ENCODE measurements at regions not wholly inside any gene's neighbourhood (a gene's known extent, or its start where the extent isn't known, plus 50 kb on each side); places are given as distances from the start of the nearest gene placed in this dataset.

DNA sequence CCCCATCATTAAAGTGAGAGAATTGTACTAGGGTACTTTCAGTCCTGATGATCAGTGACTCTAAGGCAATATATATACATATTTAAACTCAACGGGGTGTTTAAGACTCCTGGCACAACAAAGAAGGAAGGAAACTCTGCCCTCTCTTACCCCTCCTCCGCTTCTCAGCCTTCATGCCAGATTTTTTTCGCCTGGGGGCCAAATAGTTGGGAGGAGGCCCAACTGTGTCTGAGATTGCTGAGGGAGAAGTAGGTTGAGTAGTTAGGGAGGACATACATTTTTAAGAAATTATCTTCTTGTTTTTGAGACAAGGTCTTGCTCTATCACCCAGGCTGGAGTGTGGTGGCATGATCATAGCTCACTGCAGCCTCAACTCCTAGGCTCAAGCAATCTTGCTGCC is 127.7 kb upstream of the SHB start:
- Histone ChIP-seq H3K9me3 (no peaks in the 10 kb centered on the region), H3K4me1 (no peaks in the 10 kb centered on the region), H3K4me3 (no peak overlapping the region), H3K27ac (no peak overlapping the region), H3K27me3 (no peaks in the 10 kb centered on the region), H3K36me3 (no peaks in the 10 kb centered on the region)
- 31% methylated on average over 3 of the region's 3 CpGs for WGBS (ENCODE audit: insufficient coverage, low coverage, low lambda C conversion rate, missing lambda C conversion rate)
- ATAC-seq (peak in 1 of 4 donors; percentile 30), DNase-seq (no peak)
- no peak for TF ChIP-seq POLR2A (IDR thresholded peaks at IDR 0.05)
- TF ChIP-seq, protein P1, sequence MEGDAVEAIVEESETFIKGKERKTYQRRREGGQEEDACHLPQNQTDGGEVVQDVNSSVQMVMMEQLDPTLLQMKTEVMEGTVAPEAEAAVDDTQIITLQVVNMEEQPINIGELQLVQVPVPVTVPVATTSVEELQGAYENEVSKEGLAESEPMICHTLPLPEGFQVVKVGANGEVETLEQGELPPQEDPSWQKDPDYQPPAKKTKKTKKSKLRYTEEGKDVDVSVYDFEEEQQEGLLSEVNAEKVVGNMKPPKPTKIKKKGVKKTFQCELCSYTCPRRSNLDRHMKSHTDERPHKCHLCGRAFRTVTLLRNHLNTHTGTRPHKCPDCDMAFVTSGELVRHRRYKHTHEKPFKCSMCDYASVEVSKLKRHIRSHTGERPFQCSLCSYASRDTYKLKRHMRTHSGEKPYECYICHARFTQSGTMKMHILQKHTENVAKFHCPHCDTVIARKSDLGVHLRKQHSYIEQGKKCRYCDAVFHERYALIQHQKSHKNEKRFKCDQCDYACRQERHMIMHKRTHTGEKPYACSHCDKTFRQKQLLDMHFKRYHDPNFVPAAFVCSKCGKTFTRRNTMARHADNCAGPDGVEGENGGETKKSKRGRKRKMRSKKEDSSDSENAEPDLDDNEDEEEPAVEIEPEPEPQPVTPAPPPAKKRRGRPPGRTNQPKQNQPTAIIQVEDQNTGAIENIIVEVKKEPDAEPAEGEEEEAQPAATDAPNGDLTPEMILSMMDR (IDR thresholded peaks at IDR 0.05), result no peak
- intact Hi-C loops (cut with DNase I), result no loop called here

DNA sequence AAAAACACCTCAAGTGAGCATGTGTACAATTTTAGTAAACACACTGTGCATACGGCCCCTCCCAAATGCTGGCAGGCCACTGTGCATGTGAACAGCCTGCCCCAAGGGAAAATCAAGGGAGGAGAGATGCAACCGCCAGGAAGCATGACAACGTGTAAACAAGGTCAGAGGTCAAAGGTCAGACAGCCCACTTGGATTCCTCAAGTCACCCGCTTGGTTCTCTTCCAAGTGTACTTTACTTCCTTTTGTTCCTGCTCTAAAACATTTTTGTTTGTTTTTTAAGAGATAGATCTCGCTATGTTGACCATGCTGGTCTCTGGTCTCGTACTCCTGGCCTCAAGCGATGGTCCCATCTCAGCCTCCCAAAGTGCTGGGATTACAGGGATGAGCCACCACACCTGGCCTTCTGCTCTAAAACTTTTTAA is 126.7 kb upstream of the SHB start:
- H3K36me3 ChIP-seq, result no peaks in the 10 kb centered on the region
- peak; percentile 64 to 88 (median 76) for ATAC-seq
- 10% methylated on average over 7 of the region's 7 CpGs for WGBS (ENCODE audit: insufficient coverage, low coverage, low lambda C conversion rate, missing lambda C conversion rate)
- no peak for TF ChIP-seq POLR2A (IDR thresholded peaks at IDR 0.05)
- TF ChIP-seq, protein P1 (IDR thresholded peaks at IDR 0.05), result no peak
- H3K9me3 ChIP-seq, result no peaks in the 10 kb centered on the region
- no peaks in the 10 kb centered on the region for H3K4me1 ChIP-seq
- H3K4me3 ChIP-seq, result no peak overlapping the region
- H3K27ac ChIP-seq, result no peak overlapping the region
- intact Hi-C loops (cut with DNase I), result no loop called here
- peak in 1 of 3 donors; percentile 38 for DNase-seq
- H3K27me3 ChIP-seq, result no peaks in the 10 kb centered on the region

DNA sequence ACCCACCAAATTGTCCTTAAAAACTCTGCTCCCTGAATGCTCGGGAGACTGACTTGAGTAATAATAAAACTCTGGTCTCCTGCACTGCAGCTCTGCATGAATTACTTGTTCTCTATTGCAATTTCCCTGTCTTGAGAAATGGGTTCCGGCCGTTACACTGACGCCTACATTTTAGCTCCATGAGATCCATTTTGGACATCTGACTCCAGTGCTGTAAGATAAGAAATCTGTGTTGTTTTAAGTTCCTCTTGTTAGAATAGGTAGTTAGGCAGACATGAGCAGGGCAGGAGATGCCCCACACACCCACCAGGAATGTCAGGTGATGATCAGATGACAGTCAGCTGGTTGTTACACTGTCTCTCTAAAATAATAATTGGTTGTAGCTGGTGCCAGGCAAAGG is 125.8 kb upstream of the SHB start:
- Histone ChIP-seq H3K36me3 (no peaks in the 10 kb centered on the region), H3K4me3 (no peak overlapping the region), H3K9me3 (no peaks in the 10 kb centered on the region), H3K4me1 (no peaks in the 10 kb centered on the region), H3K27ac (no peak overlapping the region), H3K27me3 (no peaks in the 10 kb centered on the region)
- no peak for DNase-seq
- no peak for TF ChIP-seq POLR2A (IDR thresholded peaks at IDR 0.05)
- TF ChIP-seq, protein P1 (IDR thresholded peaks at IDR 0.05), result no peak
- 79% methylated on average over 4 of the region's 4 CpGs for WGBS (ENCODE audit: insufficient coverage, low coverage, low lambda C conversion rate, missing lambda C conversion rate)
- intact Hi-C loops (cut with DNase I), result no loop called here
- ATAC-seq, result no peak

DNA sequence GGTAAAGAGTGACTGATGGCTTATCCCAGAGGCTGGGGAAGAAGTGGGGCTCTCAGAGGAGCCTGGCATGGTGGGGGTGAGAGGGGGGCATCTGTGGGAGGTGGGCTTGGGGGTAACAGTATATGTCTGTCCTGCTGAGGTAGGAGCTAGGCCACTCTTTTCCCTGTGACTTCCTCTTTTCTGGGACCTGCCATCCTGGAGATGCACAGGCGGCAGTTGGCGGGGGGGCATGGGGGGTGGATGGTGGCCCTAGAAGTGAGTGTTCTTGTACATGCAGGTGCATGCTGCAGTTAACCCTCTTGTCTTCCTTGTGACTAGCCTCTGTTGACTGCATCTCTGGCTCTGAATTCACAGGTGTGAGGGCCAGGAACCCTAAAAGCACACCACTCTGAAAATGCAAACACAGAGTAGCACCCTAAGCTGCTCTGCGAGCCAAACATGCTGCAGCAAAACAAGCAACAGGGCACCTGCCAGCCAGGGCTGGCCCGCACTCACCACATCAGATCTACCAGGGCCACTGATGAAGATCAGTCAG is 123.8 kb upstream of the SHB start:
- ATAC-seq, result no peak
- H3K27ac ChIP-seq, result no peak overlapping the region
- H3K9me3 ChIP-seq, result no peaks in the 10 kb centered on the region
- H3K27me3 ChIP-seq, result no peaks in the 10 kb centered on the region
- intact Hi-C loops (cut with DNase I), result no loop called here
- TF ChIP-seq, protein P1 (IDR thresholded peaks at IDR 0.05), result no peak
- no peak for TF ChIP-seq POLR2A (IDR thresholded peaks at IDR 0.05)
- H3K4me3 ChIP-seq, result no peak overlapping the region
- WGBS (ENCODE audit: insufficient coverage, low coverage, low lambda C conversion rate, missing lambda C conversion rate), result 100% methylated on average over 1 of the region's 4 CpGs
- no peak for DNase-seq
- H3K4me1 ChIP-seq, result no peaks in the 10 kb centered on the region
- no peaks in the 10 kb centered on the region for H3K36me3 ChIP-seq

All from right lobe of liver (tissue), 6 donors.